ENCODE measurements at regions not wholly inside any gene's neighbourhood (a gene's known extent, or its start where the extent isn't known, plus 50 kb on each side); places are given as distances from the start of the nearest gene placed in this dataset.
"Not testable (repeated sequence)": the region's sequence is repeated elsewhere in the genome, so short reads cannot be mapped to it uniquely, and the experiment has no call there.

DNA sequence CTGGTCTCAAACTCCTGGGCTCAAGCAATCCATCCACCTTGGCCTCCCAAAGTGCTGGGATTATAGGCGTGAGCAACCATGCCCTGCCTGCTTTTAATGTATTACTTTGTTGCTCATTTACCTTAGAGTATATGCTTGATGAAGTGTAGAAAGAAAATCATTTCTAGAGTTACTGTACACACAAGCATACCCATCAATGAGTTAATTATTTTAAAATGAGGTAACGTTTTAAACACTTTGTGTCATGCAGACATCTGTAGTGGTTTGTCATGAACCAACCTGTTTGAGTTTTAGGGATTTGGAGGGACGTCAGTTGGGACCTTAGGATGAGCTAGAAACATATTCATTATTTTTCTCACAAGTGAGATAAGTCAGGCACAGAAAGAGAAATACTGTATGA is 332.4 kb upstream of the IGF1R start:
- intact Hi-C loops (cut with micrococcal nuclease): no loop called here

DNA sequence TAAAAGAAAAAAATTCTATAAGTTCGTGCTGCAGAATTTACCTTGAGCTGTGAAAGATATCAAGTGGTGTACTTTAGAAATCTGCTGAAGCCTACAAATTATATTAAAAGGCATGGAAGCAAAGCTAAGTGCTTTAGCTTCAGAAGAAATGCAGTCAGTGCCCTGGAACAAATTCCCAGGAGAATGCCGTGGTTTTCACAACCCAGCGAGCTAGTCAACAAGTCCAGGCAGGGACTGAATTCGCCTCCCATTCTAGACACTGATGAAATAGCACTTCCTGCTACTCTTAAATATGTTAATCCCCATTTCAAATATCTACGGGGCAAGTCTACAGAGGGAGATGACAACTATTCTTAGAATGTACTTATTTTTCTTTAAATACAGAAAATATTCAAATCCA is 326.4 kb upstream of the IGF1R start:
- intact Hi-C loops (cut with micrococcal nuclease): no loop called here

GRCh38 chr15:98322581-98322980 is 325.8 kb upstream of the IGF1R start:
- intact Hi-C loops (cut with micrococcal nuclease): no loop called here

DNA sequence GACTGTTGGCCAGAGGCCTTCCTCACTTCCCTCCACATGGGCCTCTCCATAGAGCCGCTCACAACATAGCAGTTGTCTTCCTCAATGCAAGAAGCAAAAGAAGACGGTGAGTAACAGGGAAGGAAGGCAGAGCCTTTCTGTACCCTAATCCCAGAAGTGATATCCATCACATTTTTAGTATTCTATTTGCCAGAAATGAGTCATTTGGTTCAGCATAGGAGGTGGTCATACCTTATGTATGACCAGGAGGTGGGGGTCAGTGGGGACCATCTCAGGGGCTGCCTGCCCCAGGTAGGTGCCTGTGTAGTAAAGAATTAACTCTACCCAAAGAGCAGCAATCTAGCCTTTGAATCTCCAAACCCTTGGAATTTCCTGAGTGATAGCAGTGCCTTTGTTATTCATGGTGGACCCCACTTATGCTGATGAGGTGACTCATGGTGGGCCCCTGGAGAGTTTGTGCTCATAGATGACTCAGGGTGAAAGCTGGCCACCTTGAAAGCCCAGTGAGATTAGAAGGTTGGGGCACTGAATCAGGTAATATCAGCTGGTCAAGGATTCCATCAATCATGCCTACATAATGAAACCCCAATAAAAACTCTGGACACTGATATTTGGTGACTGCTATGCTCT is 323.9 kb upstream of the IGF1R start:
- intact Hi-C loops (cut with micrococcal nuclease): no loop called here

GRCh38 chr15:98326804-98327203 is 321.5 kb upstream of the IGF1R start:
- intact Hi-C loops (cut with micrococcal nuclease): no loop called here

- intact Hi-C loops (cut with micrococcal nuclease): no loop called here
Measured at GRCh38 chr15:98330258-98330657, 318.1 kb upstream of the IGF1R start.

DNA sequence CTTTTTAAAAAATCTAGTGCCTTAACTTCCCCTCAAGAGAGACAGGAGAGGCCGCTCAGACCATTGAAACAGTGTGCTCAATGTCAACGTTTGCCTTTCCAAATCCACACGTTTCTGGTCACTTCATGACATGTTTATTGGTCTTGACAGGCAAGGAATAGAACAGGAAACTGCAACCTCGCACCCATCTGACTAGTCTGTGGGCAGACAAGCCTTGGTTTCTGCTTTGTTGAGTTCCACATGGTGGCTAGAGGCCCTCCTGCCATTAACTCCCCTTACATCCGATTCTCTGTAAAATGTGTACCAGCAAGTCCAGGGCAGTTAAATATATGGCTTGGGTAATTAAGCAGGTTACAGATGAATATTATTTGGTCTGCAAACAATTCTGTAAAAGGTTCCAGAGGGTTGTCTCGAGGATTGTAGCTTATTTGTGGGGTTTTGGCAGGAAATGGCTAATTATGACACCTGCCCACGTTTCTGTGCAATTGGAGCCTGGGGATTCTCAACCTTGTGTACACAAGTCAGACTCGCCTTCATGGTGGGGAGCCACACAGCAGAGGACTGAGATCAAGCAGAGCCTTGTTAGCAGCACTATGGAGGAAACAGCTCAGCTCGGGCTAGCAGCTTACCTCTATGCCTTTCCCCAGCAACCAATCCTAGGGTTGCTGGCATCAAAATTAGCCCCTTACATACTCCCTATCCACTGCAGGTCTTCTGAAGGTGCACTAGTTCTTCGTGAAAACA is 317.5 kb upstream of the IGF1R start:
- intact Hi-C loops (cut with micrococcal nuclease): no loop called here

DNA sequence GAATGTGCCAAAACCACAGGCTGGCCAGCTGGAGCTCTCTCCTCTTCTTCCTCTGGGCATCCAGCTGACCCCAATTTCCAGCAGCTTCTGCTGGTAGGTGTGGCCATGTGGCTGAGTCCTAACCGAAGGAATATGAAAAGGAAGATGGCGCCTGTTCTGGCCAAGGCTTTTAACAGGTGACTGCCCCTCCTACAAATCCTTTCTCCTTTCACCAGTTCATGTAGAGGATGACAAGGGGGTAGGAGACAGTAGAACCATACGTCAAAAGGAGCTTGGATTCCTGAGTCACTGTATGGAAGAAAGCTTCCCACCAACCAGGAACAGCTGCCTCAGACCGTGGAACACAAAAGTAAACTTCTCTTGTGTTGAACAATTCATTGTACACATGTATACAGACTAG is 316.7 kb upstream of the IGF1R start:
- intact Hi-C loops (cut with micrococcal nuclease): no loop called here

- intact Hi-C loops (cut with micrococcal nuclease): no loop called here
Measured at GRCh38 chr15:98333251-98333650, 315.1 kb upstream of the IGF1R start.

GRCh38 chr15:98342911-98343310 is 305.4 kb upstream of the IGF1R start:
- intact Hi-C loops (cut with micrococcal nuclease): no loop called here

GRCh38 chr15:98344591-98344990 is 303.7 kb upstream of the IGF1R start:
- intact Hi-C loops (cut with micrococcal nuclease): no loop called here

DNA sequence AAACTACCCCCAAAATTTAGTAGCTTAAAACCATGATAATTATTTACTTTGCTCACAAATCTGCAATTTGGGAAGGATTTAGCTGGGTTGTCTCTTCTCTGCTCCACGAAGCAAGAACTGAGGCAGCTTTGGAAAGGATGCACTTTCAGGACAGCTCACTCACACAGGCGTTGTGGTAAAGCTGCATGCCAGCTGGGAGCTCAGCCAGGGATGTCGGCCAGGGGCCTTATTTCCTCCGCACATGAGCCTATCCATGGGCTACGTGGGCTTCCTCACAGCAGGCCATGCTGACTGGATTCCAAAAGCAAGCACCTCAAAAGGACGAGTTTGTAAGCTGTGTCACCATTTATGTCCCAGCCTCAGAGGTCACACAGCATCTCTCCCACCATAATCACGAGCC is 301.3 kb upstream of the IGF1R start:
- intact Hi-C loops (cut with micrococcal nuclease): no loop called here

DNA sequence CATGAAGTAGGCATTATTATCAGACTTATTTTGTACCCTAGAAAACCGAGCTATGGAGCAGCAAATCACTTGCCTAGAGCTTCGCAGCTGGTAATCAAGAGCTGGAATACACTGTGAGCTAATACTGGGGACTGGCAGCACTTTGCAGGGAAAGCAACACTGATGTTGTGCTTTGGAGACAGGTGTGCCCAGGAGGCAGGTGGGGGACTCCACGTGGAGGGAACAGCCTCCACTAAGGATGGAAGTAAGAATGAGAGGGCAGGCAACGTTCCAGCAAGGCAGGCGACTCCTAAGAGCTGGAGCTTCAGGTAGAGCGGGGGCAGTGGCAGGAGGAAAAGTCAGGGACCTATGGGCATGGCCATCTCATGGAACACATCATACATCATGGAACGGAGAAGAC is 300.5 kb upstream of the IGF1R start:
- intact Hi-C loops (cut with micrococcal nuclease): no loop called here

DNA sequence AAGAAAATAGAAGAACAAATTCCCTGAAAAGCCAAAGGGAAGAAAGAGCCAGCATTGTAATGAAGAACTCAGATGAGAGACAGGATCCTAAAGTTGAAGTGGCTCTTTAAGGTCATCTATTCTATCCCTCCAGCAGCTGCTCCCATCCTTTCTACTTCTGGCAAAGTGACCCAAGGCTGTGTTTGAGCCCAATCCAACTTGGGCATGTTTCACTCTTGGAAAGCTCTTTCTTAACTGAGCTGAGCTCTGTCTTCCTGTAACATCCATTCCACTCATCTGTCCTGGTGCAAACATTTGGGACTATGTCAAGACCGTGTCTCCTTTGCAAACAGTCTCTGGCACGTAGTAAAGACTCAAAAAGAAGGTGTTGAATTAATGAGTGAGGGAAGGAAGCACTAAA is 298.1 kb upstream of the IGF1R start:
- intact Hi-C loops (cut with micrococcal nuclease): no loop called here

GRCh38 chr15:98358274-98358673 is 290.1 kb upstream of the IGF1R start:
- intact Hi-C loops (cut with micrococcal nuclease): not testable (repeated sequence)

- intact Hi-C loops (cut with micrococcal nuclease): no loop called here
Measured at GRCh38 chr15:98358971-98359370, 289.4 kb upstream of the IGF1R start.

DNA sequence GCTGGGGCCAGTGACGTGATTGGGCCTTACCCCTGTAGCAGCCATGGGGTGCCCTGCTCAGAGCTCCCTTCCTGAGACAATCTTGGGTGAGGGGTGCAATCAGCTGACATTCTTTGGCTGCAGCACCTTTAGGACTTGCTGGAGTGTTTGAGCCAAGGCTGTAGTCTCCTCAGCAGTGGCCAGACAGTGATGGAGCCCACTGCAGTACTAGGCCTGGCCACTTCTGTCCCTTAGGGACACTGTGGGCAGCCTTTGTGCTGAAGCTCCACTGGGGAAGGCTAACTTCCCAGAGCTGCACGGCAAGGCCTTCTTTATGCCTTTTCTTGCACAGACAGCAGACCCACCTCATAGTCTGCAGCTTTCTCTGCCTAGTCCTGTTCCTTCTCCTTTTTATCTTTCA is 284.9 kb upstream of the IGF1R start:
- intact Hi-C loops (cut with micrococcal nuclease): no loop called here

- intact Hi-C loops (cut with micrococcal nuclease): no loop called here
Measured at GRCh38 chr15:98363955-98364354, 284.4 kb upstream of the IGF1R start.

GRCh38 chr15:98369081-98369716 is 279.1 kb upstream of the IGF1R start:
- intact Hi-C loops (cut with micrococcal nuclease): no loop called here

- intact Hi-C loops (cut with micrococcal nuclease): no loop called here
Measured at GRCh38 chr15:98375513-98376340, 272.6 kb upstream of the IGF1R start.

- intact Hi-C loops (cut with micrococcal nuclease): no loop called here
Measured at GRCh38 chr15:98380721-98381120, 267.6 kb upstream of the IGF1R start.

GRCh38 chr15:98381446-98381845 is 266.9 kb upstream of the IGF1R start:
- intact Hi-C loops (cut with micrococcal nuclease): no loop called here
